ENCODE measurements at regions not wholly inside any gene's neighbourhood (a gene's known extent, or its start where the extent isn't known, plus 50 kb on each side); places are given as distances from the start of the nearest gene placed in this dataset.

DNA sequence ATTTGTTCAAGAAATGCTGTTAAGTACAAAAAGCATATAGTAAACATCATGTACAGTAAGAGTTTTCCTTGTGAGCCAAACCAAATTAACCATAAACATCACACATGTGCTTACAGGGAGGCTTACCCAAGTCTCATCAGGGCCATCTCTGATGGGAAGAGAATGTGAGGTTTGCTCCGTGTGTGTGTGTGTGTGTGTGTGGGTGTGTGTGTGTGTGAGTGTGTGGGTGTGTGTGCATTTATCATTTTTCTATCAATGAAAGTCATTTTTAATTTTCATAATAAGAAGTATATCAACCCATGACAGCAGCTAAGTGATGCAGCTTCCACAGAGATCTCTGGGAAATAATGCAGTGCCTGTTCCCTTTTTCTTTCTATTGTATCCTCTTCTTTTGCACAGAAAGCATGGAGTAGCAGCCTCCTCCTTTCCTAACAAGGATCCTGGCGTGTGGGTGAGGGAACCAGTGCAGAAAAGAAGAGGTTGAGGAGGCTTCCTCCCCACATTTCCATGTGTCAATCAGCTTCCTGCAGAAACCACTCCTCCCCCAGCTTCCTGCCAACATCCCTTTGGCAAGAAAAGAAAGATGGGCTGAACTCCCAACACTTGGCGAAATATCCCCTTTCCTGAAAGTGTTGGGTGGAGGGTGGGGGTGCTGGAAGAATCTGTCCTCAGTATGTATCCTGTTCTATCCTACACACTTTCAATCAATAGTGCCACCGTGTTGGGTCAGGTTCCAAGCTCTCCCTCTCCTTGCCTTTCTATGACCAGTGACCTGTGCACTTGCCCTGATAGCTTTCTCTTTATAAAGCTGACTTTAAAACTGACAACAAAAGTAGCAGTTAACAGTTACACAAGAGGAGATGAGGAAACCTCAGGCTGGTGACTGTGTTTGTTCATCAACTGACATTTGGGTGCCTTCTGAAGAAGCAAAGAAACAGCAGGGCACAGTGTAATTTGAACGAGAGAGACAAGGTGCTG is 251.8 kb upstream of the CITED2 start:
- no peak for DNase-seq

DNA sequence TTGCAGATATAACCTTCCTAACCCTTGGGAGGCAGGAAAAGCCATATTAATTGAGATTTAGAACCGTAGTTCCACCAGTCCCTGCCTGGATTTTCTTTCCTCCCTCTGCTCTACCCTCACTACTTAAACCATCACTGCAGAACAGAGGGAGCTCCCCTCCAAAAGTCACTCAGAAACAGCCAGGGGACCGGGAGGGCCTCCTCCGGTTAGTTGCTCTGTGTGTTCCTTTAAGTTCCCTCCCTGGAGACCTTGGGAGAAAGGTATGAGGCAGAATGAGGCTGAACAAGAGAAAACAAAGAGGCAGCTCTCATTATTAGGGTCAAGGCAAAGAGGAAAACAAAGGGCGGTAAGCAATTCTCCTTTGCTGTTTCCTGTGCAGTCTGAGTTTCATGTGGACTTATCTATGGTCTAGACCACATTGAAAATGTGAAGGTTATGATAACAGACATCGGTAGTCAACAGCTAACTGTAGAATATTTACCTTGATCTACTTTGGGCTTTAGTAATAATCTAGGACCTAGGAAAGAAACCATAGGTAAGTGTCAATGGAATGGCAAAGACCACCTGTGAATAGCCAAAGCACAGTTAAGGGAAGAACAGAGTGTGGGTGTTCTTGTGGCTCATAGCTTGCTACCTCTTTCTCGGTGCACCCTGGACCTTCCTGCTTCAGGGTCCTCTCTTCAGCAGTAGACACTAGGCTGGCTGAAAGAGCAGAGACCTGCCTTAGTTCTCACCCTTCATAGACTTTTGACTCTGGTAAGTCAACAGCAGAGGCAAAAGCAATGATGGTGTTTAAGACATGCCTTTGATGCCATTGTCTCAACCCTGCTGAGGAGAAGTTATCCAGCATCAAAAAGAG is 250.9 kb upstream of the CITED2 start:
- no peak for DNase-seq

GRCh38 chr6:139623372-139623771 is 248.9 kb upstream of the CITED2 start:
- DNase-seq: no peak

GRCh38 chr6:139613496-139613895 is 239.0 kb upstream of the CITED2 start:
- no peak for DNase-seq

- DNase-seq: no peak
Observed at GRCh38 chr6:139612135-139612465, 237.7 kb upstream of the CITED2 start.

DNA sequence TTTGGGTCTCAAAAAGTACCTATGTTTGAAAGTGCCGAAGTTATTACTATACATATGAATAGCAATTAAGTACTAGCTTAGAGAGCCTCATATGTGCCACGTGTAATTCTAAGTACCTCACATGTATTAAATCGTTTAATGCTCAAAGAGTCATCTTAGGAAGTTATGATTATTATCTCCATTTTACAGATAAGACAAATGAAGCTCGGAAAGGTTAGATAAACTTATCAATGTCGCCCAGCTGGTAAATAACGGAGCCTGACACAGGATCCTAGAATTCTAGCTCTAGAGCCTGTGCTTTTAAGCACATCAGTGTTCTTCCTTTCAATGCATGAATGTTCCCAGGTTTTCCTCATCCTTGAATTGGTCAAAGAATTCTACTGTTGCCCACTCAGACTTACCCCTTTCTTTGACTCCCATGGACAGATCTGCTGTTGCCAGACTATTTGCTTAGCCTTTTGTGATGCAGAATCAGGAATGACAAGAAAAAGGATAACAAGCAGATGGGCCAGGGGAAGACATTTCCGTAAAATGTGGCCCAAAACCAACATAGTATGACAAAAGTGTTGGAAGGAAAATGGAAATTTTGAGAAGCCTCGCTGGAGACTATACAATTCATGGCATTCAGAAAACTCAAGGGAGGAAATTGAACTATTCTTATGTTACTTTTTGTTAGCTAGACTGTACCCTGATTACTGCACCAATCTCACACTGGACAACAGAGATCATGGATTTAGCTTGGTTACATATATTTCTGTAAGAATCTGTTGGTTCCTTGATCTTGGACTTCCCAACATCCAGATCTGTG is 237.1 kb upstream of the CITED2 start:
- no peak for DNase-seq

- DNase-seq: no peak
Observed at GRCh38 chr6:139608466-139609261, 234.2 kb upstream of the CITED2 start.

DNA sequence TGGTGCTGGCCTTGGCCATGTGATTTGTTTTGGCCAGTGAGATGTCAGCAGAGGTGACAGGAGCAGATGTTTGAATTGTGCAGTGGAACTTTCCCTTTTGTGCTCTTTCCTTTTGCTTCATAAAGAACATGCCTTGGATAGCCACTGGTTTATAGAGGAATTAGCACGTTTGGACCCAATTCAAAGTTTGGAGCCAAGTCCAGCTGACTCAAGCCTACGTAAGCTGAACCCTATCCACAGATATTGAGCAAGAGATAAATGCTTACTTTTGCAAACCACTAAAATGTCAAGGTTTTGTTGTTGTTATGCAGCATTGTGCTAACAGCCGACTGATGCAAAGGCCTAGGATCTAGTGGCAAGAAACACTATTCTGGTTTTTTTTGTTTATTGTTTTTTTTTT is 230.9 kb upstream of the CITED2 start:
- no peak for DNase-seq

DNA sequence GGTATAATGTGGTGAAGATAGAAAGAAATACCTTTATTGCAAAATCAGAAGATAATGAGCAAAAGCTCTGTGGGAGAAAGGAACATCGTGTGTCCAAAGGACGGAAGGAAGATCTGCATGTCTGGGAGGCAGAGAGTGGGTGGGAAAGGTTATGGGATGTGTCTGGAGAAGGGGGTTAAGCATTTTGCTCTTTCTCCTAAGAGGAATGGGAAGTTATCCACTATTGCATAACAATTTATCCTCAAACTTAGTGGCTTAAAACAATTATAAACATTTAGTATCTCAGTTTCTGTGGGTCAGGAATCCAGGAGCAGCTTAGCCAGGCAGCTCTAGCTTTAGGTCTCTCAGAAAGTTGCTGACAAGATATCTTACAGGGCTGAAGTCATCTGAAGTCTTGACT is 229.1 kb upstream of the CITED2 start:
- no peak for DNase-seq

DNA sequence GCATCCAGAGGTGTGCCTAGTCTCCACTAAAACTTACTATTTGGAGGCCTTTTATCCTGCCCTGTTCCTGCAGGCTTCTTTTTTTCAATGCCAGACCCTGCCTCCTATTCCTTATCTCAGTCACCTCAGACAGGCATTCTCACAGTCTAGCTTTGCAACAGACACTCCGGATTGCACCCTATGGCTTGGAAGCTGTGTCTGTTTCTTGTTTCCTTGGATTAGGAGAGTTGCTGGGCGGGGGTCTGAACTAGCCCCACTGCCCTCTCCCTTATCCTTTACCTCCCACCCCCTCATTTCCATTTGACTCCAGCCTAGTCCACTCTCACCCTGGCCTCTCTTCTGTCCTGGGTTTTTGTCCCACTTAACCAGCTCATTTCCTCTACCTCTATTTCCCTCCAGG is 228.1 kb upstream of the CITED2 start:
- DNase-seq: no peak

- DNase-seq: no peak
Observed at GRCh38 chr6:139600919-139601475, 226.5 kb upstream of the CITED2 start.

DNA sequence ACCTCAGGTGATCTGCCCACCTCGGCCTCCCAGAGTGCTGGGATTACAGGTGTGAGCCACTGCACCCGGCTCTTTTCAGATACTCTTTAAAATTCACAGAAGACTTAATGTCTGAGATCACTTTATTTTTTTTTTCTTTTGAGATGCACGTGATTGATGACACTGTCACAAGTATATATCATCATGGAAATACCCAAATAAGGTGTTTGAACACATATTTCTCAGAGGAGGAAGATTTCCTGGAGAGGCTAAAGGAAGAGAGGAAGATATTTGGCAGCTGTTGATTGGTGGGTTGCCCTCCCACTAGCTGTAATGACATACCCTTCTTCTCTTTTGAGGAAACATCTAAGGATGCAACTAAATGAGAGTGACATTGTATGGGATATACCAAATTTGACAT is 225.9 kb upstream of the CITED2 start:
- DNase-seq: no peak

DNA sequence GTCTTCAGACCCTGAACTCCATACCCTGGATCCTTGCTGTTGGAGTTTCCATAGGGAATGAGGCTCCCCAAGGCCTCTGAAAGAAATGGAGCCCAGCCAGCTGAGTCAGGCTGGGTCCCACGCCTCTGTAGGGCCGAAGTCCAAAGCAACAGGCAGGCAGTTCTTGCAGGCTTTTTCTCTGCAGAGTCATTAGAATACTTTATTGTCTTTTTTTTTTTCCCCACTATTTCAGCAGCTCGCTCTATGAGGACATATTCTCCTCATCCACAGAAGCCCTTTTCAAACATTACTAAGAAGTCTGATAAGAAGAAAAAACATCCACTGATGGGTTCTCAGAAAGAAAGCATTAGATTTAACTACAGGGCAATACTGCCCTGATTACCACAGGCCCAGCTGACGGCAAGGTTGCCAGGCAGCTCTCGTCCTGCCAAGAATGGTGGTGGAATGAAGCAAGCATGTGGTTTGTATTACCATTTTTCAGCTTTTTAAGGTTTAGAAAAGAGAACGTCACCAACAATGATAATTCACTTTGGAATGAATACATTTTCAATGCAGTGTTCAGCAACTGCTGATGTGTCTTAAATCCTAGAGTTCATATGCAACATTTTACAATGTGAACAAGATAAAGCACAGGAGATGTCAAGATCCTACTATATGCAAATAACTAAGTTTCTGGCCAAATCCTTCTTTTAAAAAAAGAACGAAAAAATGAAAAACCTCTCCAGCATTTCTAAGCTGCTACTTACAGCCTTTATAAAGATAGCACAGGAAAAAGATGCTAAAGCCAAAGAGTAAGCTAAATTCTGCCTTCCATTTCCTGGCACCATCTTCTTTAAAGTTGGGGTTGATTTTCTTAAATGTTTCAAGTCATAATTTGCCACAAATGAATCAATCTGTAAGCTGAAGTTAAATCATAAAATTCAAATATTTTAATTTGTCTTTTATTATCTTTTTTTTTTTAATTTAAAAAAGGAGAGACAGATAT is 223.6 kb upstream of the CITED2 start:
- DNase-seq: no peak

DNA sequence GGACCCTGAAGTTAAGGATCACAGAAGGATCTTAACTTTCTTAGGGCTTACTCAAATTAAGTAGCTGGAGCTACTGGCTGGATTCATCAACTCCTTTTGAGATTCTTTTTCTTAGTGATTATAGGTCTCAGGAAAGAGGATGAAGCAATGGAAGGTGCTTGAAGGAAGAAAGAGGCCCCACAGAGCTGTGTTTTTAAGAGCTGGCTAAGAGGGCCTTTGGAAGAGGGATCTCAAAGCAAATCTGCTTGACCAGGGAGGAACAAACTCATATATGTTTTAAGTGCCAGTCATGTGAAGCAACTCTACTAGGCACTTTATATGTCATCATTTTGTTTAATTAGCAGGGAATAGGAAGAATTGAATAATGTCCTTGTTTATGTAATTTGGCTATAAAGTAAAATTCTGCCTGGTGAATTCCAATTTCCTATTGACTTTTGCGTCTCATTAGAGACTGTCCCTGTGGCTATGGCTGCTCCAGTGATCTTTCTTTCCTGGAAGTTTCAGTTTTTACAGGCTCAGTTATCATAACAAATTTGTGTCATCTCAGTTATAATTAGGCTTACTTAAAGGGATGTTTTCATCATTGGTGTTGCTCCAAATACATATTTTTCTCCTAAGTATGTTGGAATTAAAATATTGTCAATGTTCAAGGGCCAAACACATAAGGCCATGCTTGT is 222.8 kb upstream of the CITED2 start:
- no peak for DNase-seq

DNA sequence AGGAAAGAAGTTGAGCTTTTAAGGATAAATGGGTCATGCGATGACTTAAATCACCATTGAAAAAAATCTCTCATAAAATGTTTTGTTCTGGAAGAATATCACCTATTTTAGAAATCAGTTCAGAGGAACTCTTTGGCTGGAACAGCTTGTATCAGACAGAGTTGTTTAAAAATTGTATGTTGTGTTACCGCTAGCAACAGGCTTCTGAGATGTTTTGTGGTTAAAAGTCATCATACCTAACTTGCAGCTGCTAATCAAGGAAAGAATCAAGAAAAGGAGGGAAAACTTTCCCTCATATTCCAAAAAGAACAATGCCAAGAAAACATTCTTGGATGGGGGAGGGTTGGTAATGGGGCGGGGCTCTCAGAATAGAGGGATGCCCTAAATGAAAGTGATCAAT is 220.7 kb upstream of the CITED2 start:
- DNase-seq: no peak

DNA sequence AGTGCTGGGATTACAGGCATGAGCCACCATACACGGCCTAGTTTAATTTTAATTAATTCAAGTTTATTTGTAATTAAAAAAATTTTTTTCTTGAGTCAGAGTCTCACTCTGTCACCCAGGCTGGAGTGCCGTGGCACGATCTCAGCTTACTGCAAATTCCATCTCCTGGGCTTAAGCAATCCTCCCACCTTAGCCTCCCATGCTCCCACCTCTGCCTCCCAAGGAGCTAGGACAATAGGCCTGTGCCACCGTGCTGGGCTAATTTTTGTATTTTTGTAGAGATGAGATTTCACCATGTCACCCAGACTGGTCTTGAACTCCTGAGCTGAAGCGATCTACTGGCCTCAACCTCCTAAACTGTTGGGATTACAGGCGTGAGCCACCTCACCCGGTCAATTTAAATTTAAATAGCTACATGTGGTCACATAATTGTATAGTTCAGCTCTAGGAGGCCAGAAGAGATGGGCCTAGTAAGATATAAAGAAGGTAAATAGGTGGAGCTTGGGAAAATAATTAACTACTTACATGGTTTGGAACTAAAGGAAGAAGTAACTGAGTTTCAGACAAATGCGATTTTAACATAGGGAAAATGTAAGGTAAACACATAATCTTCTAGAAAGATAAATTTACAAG is 220.0 kb upstream of the CITED2 start:
- no peak for DNase-seq

DNA sequence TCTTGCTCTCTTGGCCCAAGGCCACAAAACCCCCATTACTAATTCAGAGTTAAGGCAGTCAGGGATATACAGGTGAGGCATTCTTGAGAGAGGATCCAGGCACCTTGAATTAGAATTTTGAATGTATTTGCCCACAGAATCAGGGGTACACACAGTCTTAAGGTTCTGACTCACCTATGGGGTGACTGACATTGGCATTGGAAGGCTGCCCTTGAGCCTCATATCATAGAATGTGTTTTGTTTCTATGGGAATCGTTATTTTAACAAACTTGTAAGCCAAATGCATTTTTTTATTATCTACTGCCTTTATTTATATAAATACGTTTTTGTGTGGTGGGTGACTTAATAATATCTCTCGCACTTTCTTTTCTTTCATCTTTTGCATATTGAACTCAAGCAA is 218.6 kb upstream of the CITED2 start:
- no peak for DNase-seq

GRCh38 chr6:139592011-139592410 is 217.6 kb upstream of the CITED2 start:
- DNase-seq: no peak

- DNase-seq: no peak
Observed at GRCh38 chr6:139591075-139591865, 216.8 kb upstream of the CITED2 start.

Data from NCI-H345 (cell line).